ENCODE measurements at regions not wholly inside any gene's neighbourhood (a gene's known extent, or its start where the extent isn't known, plus 50 kb on each side); places are given as distances from the start of the nearest gene placed in this dataset.

DNA sequence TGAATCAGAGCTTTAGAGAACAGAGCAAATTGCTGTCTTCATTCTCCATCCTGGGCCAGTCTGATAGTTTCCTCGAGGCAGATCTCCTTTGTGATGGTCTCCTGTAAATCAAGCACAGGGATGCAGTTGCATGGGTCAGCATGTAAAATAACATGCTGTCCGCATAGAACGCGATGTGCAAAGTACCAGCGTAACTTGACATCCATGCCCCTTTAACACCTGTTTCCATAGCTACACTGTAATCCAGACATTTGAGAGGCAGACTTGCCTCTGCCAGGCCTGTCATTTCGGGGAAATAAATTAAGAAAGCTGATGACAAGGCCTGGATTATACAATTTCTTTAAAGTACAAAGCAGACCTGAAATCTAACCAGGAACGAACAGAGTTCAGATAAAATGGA lies 413.5 kb downstream of the TLE4 start (continued):
- TF ChIP-seq NR2C2 (IDR thresholded peaks at IDR 0.05; ENCODE audit: borderline replicate concordance, control insufficient read depth, insufficient read length, low read depth) (no peak), MYC (IDR thresholded peaks at IDR 0.05; ENCODE audit: insufficient read depth, insufficient read length, insufficient replicate concordance, low read length, severe bottlenecking) (no peak), RFX5 (IDR thresholded peaks at IDR 0.05; ENCODE audit: low read depth, low read length) (no peak), TCF3 (IDR thresholded peaks at IDR 0.05; ENCODE audit: borderline replicate concordance, insufficient read depth, low read depth, low read length) (no peak), STAT1 (conservative IDR thresholded peaks at IDR 0.05) (no peak)
- TF ChIP-seq, protein P1, sequence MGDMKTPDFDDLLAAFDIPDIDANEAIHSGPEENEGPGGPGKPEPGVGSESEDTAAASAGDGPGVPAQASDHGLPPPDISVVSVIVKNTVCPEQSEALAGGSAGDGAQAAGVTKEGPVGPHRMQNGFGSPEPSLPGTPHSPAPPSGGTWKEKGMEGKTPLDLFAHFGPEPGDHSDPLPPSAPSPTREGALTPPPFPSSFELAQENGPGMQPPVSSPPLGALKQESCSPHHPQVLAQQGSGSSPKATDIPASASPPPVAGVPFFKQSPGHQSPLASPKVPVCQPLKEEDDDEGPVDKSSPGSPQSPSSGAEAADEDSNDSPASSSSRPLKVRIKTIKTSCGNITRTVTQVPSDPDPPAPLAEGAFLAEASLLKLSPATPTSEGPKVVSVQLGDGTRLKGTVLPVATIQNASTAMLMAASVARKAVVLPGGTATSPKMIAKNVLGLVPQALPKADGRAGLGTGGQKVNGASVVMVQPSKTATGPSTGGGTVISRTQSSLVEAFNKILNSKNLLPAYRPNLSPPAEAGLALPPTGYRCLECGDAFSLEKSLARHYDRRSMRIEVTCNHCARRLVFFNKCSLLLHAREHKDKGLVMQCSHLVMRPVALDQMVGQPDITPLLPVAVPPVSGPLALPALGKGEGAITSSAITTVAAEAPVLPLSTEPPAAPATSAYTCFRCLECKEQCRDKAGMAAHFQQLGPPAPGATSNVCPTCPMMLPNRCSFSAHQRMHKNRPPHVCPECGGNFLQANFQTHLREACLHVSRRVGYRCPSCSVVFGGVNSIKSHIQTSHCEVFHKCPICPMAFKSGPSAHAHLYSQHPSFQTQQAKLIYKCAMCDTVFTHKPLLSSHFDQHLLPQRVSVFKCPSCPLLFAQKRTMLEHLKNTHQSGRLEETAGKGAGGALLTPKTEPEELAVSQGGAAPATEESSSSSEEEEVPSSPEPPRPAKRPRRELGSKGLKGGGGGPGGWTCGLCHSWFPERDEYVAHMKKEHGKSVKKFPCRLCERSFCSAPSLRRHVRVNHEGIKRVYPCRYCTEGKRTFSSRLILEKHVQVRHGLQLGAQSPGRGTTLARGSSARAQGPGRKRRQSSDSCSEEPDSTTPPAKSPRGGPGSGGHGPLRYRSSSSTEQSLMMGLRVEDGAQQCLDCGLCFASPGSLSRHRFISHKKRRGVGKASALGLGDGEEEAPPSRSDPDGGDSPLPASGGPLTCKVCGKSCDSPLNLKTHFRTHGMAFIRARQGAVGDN (IDR thresholded peaks at IDR 0.05): no peak
- TF ChIP-seq, protein P2, sequence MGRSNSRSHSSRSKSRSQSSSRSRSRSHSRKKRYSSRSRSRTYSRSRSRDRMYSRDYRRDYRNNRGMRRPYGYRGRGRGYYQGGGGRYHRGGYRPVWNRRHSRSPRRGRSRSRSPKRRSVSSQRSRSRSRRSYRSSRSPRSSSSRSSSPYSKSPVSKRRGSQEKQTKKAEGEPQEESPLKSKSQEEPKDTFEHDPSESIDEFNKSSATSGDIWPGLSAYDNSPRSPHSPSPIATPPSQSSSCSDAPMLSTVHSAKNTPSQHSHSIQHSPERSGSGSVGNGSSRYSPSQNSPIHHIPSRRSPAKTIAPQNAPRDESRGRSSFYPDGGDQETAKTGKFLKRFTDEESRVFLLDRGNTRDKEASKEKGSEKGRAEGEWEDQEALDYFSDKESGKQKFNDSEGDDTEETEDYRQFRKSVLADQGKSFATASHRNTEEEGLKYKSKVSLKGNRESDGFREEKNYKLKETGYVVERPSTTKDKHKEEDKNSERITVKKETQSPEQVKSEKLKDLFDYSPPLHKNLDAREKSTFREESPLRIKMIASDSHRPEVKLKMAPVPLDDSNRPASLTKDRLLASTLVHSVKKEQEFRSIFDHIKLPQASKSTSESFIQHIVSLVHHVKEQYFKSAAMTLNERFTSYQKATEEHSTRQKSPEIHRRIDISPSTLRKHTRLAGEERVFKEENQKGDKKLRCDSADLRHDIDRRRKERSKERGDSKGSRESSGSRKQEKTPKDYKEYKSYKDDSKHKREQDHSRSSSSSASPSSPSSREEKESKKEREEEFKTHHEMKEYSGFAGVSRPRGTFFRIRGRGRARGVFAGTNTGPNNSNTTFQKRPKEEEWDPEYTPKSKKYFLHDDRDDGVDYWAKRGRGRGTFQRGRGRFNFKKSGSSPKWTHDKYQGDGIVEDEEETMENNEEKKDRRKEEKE (IDR thresholded peaks at IDR 0.05): no peak
- TF ChIP-seq, protein P3, sequence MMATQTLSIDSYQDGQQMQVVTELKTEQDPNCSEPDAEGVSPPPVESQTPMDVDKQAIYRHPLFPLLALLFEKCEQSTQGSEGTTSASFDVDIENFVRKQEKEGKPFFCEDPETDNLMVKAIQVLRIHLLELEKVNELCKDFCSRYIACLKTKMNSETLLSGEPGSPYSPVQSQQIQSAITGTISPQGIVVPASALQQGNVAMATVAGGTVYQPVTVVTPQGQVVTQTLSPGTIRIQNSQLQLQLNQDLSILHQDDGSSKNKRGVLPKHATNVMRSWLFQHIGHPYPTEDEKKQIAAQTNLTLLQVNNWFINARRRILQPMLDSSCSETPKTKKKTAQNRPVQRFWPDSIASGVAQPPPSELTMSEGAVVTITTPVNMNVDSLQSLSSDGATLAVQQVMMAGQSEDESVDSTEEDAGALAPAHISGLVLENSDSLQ (IDR thresholded peaks at IDR 0.05): no peak

Data from GM12878 (cell line).